BJ (cell line): ENCODE measurements at regions not wholly inside any gene's neighbourhood (a gene's known extent, or its start where the extent isn't known, plus 50 kb on each side); places are given as distances from the start of the nearest gene placed in this dataset.

ENCODE experiments used
- CTCF ChIA-PET: fragments of 350-600 bp; formaldehyde crosslinking; extraction: SDS; loops from one replicate; lab custom pipeline; 2021; ENCODE audit warnings: antibody characterized with exemption, inconsistent platforms; lab: Yijun Ruan, JAX
- POLR2A ChIA-PET: fragments of 300-600 bp; sonication (Branson Sonifier 250); formaldehyde crosslinking; extraction: SDS; loops from one replicate; lab custom pipeline; 2021; ENCODE audit warnings: antibody characterized with exemption; lab: Charles Lee
- DNase-seq: peaks from one replicate; pipeline ENCODE4 v3.0.0-alpha.2; 2011; ENCODE audit warnings: low read depth
- H3K27me3 ChIP-seq: 2 replicates; pipeline ENCODE4 v1.6.0; 2011; ENCODE audit warnings: low read length; ENCODE audit not compliant: control insufficient read depth, insufficient read depth
- H3K36me3 ChIP-seq: 2 replicates; pipeline ENCODE4 v1.5.1; 2011; ENCODE audit warnings: low read length; ENCODE audit not compliant: control insufficient read depth, insufficient read depth
- H3K4me3 ChIP-seq: 2 replicates; pipeline ENCODE4 v1.5.1; 2011; ENCODE audit warnings: low read depth, mild to moderate bottlenecking, control low read depth, low read length
- CTCF ChIP-seq: IDR thresholded peaks from 2 replicates; pipeline ENCODE4 v1.5.1; 2011; ENCODE audit warnings: low read depth, mild to moderate bottlenecking, control low read depth, inconsistent platforms, low read length, moderate library complexity; ENCODE audit not compliant: insufficient read depth

- POLR2A ChIA-PET, result no interaction called here
- Histone ChIP-seq H3K36me3 (no peaks in the 10 kb centered on the region), H3K27me3 (peaks cover 6% of the 10 kb centered on the region; the same call in 1 of the 2 replicates), H3K4me3 (no peak overlapping the region)
- CTCF ChIA-PET, result interaction anchor here (0.6 to 1.8 kb wide), 2 partner anchors 15 to 147 kb away, joined by 3 to 10 read pairs; no protein-coding TSS in a partner anchor
- no peak for TF ChIP-seq CTCF
- DNase-seq, result no peak
Measured at GRCh38 chr4:1563241-1563640, 120.9 kb downstream of the FAM53A start.

- DNase-seq, result no peak
- no peak for TF ChIP-seq CTCF
- Histone ChIP-seq H3K27me3 (peaks cover 8% of the 10 kb centered on the region; the same call in 1 of the 2 replicates), H3K4me3 (no peak overlapping the region), H3K36me3 (no peaks in the 10 kb centered on the region)
- ChIA-PET POLR2A (no interaction called here), CTCF (interaction anchor here (0.6 to 1.8 kb wide), 2 partner anchors 15 to 147 kb away, joined by 3 to 10 read pairs; no protein-coding TSS in a partner anchor)
Measured at GRCh38 chr4:1562771-1563170, 121.3 kb downstream of the FAM53A start.

GRCh38 chr4:1562371-1562770 is 121.7 kb downstream of the FAM53A start:
- ChIA-PET CTCF (interaction anchor here (1.8 kb wide), 1 partner anchor 14 kb away, joined by 10 read pairs; no protein-coding TSS in a partner anchor), POLR2A (no interaction called here)
- no peaks in the 10 kb centered on the region for H3K36me3 ChIP-seq
- no peak overlapping the region for H3K4me3 ChIP-seq
- no peak for TF ChIP-seq CTCF
- DNase-seq, result no peak
- peaks cover 10% of the 10 kb centered on the region; the same call in 1 of the 2 replicates for H3K27me3 ChIP-seq

- no peak for DNase-seq
- TF ChIP-seq CTCF, result no peak
- CTCF ChIA-PET, result interaction anchor here (0.6 kb wide), 1 partner anchor 13 kb away, joined by 3 read pairs; no protein-coding TSS in a partner anchor
- no peaks in the 10 kb centered on the region for H3K36me3 ChIP-seq
- H3K27me3 ChIP-seq, result peaks cover 14% of the 10 kb centered on the region
- POLR2A ChIA-PET, result no interaction called here
- no peak overlapping the region for H3K4me3 ChIP-seq
Measured at GRCh38 chr4:1561286-1561990, 122.7 kb downstream of the FAM53A start.

GRCh38 chr4:1559896-1560650 is 124.0 kb downstream of the FAM53A start:
- no peak for DNase-seq
- TF ChIP-seq CTCF, result no peak
- ChIA-PET POLR2A (no interaction called here), CTCF (interaction anchor here (3.0 kb wide), 1 partner anchor 11 kb away, joined by 15 read pairs; no protein-coding TSS in a partner anchor)
- Histone ChIP-seq H3K36me3 (no peaks in the 10 kb centered on the region), H3K27me3 (peaks cover 17% of the 10 kb centered on the region), H3K4me3 (no peak overlapping the region)
